WTC11 (cell line): ENCODE measurements at regions not wholly inside any gene's neighbourhood (a gene's known extent, or its start where the extent isn't known, plus 50 kb on each side); places are given as distances from the start of the nearest gene placed in this dataset.
"Not testable (repeated sequence)": the region's sequence is repeated elsewhere in the genome, so short reads cannot be mapped to it uniquely, and the experiment has no call there.

Experiments used
- ATAC-seq: fragments of 200-7000 bp; cut with Tn5 transposase; 2 replicates; pipeline ENCODE4 v1.10.0; 2021; ENCODE audit warnings: mild to moderate bottlenecking, moderate library complexity
- CTCF ChIA-PET: fragments of 300-600 bp; sonication (Branson Sonifier 250); formaldehyde crosslinking; loops from one replicate; lab custom pipeline; 2021; ENCODE audit warnings: antibody characterized with exemption; lab: Charles Lee
- POLR2A ChIA-PET: fragments of 350-600 bp; sonication (Branson Sonifier 250); formaldehyde crosslinking; loops from one replicate; lab custom pipeline; 2021; ENCODE audit warnings: antibody characterized with exemption; lab: Charles Lee
- DNase-seq: peaks from one replicate; pipeline ENCODE4 v3.0.0; 2021; ENCODE audit warnings: low spot score
- H3K27ac Mint-ChIP-seq: 2 replicates; pipeline ENCODE4 v1.8.0; 2021; ENCODE audit warnings: mixed read lengths
- H3K27me3 Mint-ChIP-seq: 2 replicates; pipeline ENCODE4 v1.8.0; 2021; ENCODE audit warnings: low read depth, mild to moderate bottlenecking, moderate library complexity, mixed read lengths
- H3K36me3 Mint-ChIP-seq: 2 replicates; pipeline ENCODE4 v1.8.0; 2021; ENCODE audit warnings: mixed read lengths
- H3K4me1 Mint-ChIP-seq: 2 replicates; pipeline ENCODE4 v1.8.0; 2022; ENCODE audit warnings: mixed read lengths
- H3K4me3 Mint-ChIP-seq: 2 replicates; pipeline ENCODE4 v1.8.0; 2021; ENCODE audit warnings: mild to moderate bottlenecking, moderate library complexity, mixed read lengths
- H3K9me3 Mint-ChIP-seq: 2 replicates; pipeline ENCODE4 v1.8.0; 2021; ENCODE audit warnings: mixed read lengths
- FOXK1 ChIP-seq: sonication (generic); formaldehyde crosslinking; IDR thresholded peaks from 2 replicates; pipeline ENCODE4 v1.8.0; 2022; ENCODE audit warnings: mild to moderate bottlenecking, moderate library complexity, missing genetic modification reagents
- HMGA2 ChIP-seq: fragments of 250-450 bp; sonication (Bioruptor Pico); IDR thresholded peaks from 2 replicates; pipeline ENCODE4 v1.4.0; 2021; ENCODE audit warnings: mild to moderate bottlenecking, moderate library complexity
- KAT7 ChIP-seq: sonication (generic); formaldehyde crosslinking; IDR thresholded peaks from 2 replicates; pipeline ENCODE4 v1.8.1; 2023; ENCODE audit warnings: missing genetic modification reagents, mild to moderate bottlenecking, borderline replicate concordance
- SMAD3 ChIP-seq: sonication (generic); formaldehyde crosslinking; IDR thresholded peaks from 2 replicates; pipeline ENCODE4 v1.8.0; 2022; ENCODE audit warnings: missing genetic modification reagents, mild to moderate bottlenecking, borderline replicate concordance
- SMAD4 ChIP-seq: sonication (generic); formaldehyde crosslinking; IDR thresholded peaks from 2 replicates; pipeline ENCODE4 v1.8.0; 2022; ENCODE audit warnings: mild to moderate bottlenecking, missing genetic modification reagents
- SOX15 ChIP-seq: fragments of 250-450 bp; sonication (Bioruptor Pico); IDR thresholded peaks from 2 replicates; pipeline ENCODE4 v1.9.0; 2021; ENCODE audit warnings: mild to moderate bottlenecking
- TEAD4 ChIP-seq: sonication (generic); formaldehyde crosslinking; IDR thresholded peaks from 2 replicates; pipeline ENCODE4 v1.8.0; 2022; ENCODE audit warnings: mild to moderate bottlenecking, missing genetic modification reagents
- ZBTB21 ChIP-seq: sonication (generic); formaldehyde crosslinking; IDR thresholded peaks from 2 replicates; pipeline ENCODE4 v1.8.1; 2023; ENCODE audit warnings: mild to moderate bottlenecking, missing genetic modification reagents, borderline replicate concordance
- ZNF121 ChIP-seq: sonication (generic); formaldehyde crosslinking; IDR thresholded peaks from 2 replicates; pipeline ENCODE4 v1.8.0; 2023; ENCODE audit warnings: missing genetic modification reagents
- ZNF232 ChIP-seq: sonication (generic); formaldehyde crosslinking; IDR thresholded peaks from 2 replicates; pipeline ENCODE4 v1.8.0; 2022; ENCODE audit warnings: mild to moderate bottlenecking, missing genetic modification reagents
- TF ChIP-seq, protein P1 (sequence below): sonication (generic); formaldehyde crosslinking; IDR thresholded peaks from 2 replicates; pipeline ENCODE4 v1.8.1; 2022; ENCODE audit warnings: low read depth, missing genetic modification reagents, borderline replicate concordance
- TF ChIP-seq, protein P2 (sequence below): fragments of 200-600 bp; IDR thresholded peaks from 2 replicates; pipeline ENCODE4 v1.8.0; 2022; ENCODE audit warnings: antibody characterized with exemption
- TF ChIP-seq, protein P3 (sequence below): sonication (generic); formaldehyde crosslinking; conservative IDR thresholded peaks from 2 replicates; pipeline ENCODE4 v1.8.1; 2023; ENCODE audit warnings: mild to moderate bottlenecking, low read depth, missing genetic modification reagents, moderate library complexity
- TF ChIP-seq, protein P4 (sequence below): sonication (generic); formaldehyde crosslinking; IDR thresholded peaks from 2 replicates; pipeline ENCODE4 v1.8.1; 2023; ENCODE audit warnings: mild to moderate bottlenecking, missing genetic modification reagents, moderate library complexity
- TF ChIP-seq, protein P5 (sequence below): sonication (generic); formaldehyde crosslinking; IDR thresholded peaks from 2 replicates; pipeline ENCODE4 v1.8.1; 2023; ENCODE audit warnings: mild to moderate bottlenecking, missing genetic modification reagents, moderate library complexity
- TF ChIP-seq, protein P6 (sequence below): sonication (generic); formaldehyde crosslinking; IDR thresholded peaks from 2 replicates; pipeline ENCODE4 v1.8.1; 2022; ENCODE audit warnings: missing genetic modification reagents, borderline replicate concordance
- TF ChIP-seq, protein P7 (sequence below): sonication (generic); formaldehyde crosslinking; IDR thresholded peaks from 2 replicates; pipeline ENCODE4 v1.8.1; 2022; ENCODE audit warnings: mild to moderate bottlenecking, missing genetic modification reagents, moderate library complexity, borderline replicate concordance
- TF ChIP-seq, protein P8 (sequence below): sonication (generic); formaldehyde crosslinking; IDR thresholded peaks from 2 replicates; pipeline ENCODE4 v1.8.0; 2023; ENCODE audit warnings: missing genetic modification reagents
- TF ChIP-seq, protein P9 (sequence below): sonication (generic); formaldehyde crosslinking; IDR thresholded peaks from 2 replicates; pipeline ENCODE4 v1.8.0; 2022; ENCODE audit warnings: mild to moderate bottlenecking, missing genetic modification reagents

DNA sequence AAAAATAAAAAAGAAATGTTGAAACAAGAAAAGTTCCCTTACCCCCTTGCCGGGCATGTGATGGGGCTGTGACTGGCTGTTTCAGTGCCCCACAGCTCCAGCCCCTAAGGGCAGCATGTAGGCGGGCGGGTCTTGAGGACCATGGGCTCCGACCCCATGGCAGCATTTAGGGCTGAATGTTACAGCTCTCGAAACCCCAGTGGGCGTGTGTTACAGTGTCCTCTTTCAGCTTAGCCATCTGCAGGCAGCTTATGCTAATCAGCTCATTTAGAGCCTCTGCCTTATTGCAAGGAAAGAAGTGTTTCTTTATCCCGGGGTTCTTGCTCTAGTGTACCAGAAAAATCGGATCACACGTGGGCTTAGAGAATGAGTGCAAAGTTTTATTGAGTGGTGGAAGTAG, 497.4 kb upstream of the CYLC2 start:
- TF ChIP-seq, protein P1, sequence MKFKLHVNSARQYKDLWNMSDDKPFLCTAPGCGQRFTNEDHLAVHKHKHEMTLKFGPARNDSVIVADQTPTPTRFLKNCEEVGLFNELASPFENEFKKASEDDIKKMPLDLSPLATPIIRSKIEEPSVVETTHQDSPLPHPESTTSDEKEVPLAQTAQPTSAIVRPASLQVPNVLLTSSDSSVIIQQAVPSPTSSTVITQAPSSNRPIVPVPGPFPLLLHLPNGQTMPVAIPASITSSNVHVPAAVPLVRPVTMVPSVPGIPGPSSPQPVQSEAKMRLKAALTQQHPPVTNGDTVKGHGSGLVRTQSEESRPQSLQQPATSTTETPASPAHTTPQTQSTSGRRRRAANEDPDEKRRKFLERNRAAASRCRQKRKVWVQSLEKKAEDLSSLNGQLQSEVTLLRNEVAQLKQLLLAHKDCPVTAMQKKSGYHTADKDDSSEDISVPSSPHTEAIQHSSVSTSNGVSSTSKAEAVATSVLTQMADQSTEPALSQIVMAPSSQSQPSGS: no peak
- TF ChIP-seq ZNF121 (CRISPR knock-in tag) (no peak), TEAD4 (no peak), KAT7 (no peak)
- POLR2A ChIA-PET: no interaction called here
- DNase-seq (no peak), ATAC-seq (peak; percentile 82)
- Mint-ChIP-seq H3K4me1 (peaks cover 5% of the 10 kb centered on the region), H3K9me3 (peaks cover 3% of the 10 kb centered on the region; the same call in 1 of the 2 replicates), H3K27ac (no peak overlapping the region), H3K36me3 (no peaks in the 10 kb centered on the region), H3K27me3 (no peaks in the 10 kb centered on the region), H3K4me3 (no peak overlapping the region)
- CTCF ChIA-PET: no interaction called here

DNA sequence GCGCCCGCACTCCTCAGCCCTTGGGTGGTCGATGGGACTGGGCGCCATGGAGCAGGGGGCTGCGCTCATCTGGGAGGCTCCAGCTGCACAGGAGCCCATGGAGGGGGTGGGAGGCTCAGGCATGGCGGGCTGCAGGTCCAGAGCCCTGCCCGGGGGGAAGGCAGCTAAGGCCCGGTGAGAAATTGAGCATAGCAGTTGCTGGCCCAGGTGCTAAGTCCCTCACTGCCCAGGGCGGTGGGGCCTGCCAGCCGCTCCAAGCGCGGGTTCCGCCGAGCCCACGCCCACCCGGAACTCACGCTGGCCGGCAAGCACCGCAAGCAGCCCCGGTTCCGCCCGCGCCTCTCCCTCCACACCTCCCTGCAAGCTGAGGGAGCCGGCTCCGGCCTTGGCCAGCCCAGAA, 508.2 kb upstream of the CYLC2 start:
- DNase-seq, H3K27me3 Mint-ChIP-seq, H3K4me3 Mint-ChIP-seq, ATAC-seq, H3K36me3 Mint-ChIP-seq, H3K9me3 Mint-ChIP-seq, H3K27ac Mint-ChIP-seq, H3K4me1 Mint-ChIP-seq, CTCF ChIA-PET: not testable (repeated sequence)
- POLR2A ChIA-PET: interaction anchor here (0.6 kb wide), 1 partner anchor 486 kb away, joined by 5 read pairs; no protein-coding TSS in a partner anchor

DNA sequence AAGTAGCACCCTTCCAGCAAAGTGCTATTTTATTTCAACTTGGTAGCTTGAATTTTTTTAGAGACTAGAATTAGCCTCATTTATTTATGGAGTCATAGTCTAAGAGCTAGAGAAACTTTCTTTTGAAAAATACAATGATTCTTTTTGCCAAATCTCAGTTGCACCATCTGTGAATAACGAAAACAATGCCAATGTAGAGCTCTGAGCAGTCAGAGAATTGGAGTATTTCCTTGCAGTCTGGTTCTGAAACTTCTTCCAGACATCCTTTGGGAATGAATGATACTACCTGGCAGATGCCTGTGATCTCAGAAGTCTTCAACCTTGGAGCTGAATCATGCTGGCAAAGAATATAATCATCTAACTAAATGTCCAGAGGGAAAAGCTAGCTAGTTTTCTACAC, 511.5 kb upstream of the CYLC2 start:
- Mint-ChIP-seq H3K4me3 (no peak overlapping the region), H3K4me1 (no peaks in the 10 kb centered on the region), H3K27ac (no peak overlapping the region), H3K36me3 (no peaks in the 10 kb centered on the region), H3K9me3 (no peaks in the 10 kb centered on the region), H3K27me3 (no peaks in the 10 kb centered on the region)
- CTCF ChIA-PET: no interaction called here
- ATAC-seq (no peak), DNase-seq (no peak)
- POLR2A ChIA-PET: no interaction called here
- TF ChIP-seq, protein P2, sequence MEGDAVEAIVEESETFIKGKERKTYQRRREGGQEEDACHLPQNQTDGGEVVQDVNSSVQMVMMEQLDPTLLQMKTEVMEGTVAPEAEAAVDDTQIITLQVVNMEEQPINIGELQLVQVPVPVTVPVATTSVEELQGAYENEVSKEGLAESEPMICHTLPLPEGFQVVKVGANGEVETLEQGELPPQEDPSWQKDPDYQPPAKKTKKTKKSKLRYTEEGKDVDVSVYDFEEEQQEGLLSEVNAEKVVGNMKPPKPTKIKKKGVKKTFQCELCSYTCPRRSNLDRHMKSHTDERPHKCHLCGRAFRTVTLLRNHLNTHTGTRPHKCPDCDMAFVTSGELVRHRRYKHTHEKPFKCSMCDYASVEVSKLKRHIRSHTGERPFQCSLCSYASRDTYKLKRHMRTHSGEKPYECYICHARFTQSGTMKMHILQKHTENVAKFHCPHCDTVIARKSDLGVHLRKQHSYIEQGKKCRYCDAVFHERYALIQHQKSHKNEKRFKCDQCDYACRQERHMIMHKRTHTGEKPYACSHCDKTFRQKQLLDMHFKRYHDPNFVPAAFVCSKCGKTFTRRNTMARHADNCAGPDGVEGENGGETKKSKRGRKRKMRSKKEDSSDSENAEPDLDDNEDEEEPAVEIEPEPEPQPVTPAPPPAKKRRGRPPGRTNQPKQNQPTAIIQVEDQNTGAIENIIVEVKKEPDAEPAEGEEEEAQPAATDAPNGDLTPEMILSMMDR: no peak
- TF ChIP-seq, protein P3, sequence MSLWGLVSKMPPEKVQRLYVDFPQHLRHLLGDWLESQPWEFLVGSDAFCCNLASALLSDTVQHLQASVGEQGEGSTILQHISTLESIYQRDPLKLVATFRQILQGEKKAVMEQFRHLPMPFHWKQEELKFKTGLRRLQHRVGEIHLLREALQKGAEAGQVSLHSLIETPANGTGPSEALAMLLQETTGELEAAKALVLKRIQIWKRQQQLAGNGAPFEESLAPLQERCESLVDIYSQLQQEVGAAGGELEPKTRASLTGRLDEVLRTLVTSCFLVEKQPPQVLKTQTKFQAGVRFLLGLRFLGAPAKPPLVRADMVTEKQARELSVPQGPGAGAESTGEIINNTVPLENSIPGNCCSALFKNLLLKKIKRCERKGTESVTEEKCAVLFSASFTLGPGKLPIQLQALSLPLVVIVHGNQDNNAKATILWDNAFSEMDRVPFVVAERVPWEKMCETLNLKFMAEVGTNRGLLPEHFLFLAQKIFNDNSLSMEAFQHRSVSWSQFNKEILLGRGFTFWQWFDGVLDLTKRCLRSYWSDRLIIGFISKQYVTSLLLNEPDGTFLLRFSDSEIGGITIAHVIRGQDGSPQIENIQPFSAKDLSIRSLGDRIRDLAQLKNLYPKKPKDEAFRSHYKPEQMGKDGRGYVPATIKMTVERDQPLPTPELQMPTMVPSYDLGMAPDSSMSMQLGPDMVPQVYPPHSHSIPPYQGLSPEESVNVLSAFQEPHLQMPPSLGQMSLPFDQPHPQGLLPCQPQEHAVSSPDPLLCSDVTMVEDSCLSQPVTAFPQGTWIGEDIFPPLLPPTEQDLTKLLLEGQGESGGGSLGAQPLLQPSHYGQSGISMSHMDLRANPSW (CRISPR knock-in tag): no peak
- TF ChIP-seq KAT7: no peak
- no peak for TF ChIP-seq SOX15 (CRISPR knock-in tag)
- no peak for TF ChIP-seq ZNF232 (CRISPR knock-in tag)
- no peak for TF ChIP-seq SMAD3 (CRISPR knock-in tag)
- no peak for TF ChIP-seq FOXK1 (CRISPR knock-in tag)
- no peak for TF ChIP-seq ZBTB21 (CRISPR knock-in tag)
- TF ChIP-seq, protein P4, sequence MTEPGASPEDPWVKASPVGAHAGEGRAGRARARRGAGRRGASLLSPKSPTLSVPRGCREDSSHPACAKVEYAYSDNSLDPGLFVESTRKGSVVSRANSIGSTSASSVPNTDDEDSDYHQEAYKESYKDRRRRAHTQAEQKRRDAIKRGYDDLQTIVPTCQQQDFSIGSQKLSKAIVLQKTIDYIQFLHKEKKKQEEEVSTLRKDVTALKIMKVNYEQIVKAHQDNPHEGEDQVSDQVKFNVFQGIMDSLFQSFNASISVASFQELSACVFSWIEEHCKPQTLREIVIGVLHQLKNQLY (CRISPR knock-in tag): no peak
- TF ChIP-seq, protein P5, sequence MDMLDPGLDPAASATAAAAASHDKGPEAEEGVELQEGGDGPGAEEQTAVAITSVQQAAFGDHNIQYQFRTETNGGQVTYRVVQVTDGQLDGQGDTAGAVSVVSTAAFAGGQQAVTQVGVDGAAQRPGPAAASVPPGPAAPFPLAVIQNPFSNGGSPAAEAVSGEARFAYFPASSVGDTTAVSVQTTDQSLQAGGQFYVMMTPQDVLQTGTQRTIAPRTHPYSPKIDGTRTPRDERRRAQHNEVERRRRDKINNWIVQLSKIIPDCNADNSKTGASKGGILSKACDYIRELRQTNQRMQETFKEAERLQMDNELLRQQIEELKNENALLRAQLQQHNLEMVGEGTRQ (CRISPR knock-in tag): no peak
- TF ChIP-seq, protein P6, sequence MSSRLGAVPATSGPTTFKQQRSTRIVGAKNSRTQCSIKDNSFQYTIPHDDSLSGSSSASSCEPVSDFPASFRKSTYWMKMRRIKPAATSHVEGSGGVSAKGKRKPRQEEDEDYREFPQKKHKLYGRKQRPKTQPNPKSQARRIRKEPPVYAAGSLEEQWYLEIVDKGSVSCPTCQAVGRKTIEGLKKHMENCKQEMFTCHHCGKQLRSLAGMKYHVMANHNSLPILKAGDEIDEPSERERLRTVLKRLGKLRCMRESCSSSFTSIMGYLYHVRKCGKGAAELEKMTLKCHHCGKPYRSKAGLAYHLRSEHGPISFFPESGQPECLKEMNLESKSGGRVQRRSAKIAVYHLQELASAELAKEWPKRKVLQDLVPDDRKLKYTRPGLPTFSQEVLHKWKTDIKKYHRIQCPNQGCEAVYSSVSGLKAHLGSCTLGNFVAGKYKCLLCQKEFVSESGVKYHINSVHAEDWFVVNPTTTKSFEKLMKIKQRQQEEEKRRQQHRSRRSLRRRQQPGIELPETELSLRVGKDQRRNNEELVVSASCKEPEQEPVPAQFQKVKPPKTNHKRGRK (CRISPR knock-in tag): no peak
- no peak for TF ChIP-seq HMGA2 (CRISPR knock-in tag)
- TF ChIP-seq, protein P7, sequence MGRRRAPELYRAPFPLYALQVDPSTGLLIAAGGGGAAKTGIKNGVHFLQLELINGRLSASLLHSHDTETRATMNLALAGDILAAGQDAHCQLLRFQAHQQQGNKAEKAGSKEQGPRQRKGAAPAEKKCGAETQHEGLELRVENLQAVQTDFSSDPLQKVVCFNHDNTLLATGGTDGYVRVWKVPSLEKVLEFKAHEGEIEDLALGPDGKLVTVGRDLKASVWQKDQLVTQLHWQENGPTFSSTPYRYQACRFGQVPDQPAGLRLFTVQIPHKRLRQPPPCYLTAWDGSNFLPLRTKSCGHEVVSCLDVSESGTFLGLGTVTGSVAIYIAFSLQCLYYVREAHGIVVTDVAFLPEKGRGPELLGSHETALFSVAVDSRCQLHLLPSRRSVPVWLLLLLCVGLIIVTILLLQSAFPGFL (CRISPR knock-in tag): no peak
- TF ChIP-seq, protein P8, sequence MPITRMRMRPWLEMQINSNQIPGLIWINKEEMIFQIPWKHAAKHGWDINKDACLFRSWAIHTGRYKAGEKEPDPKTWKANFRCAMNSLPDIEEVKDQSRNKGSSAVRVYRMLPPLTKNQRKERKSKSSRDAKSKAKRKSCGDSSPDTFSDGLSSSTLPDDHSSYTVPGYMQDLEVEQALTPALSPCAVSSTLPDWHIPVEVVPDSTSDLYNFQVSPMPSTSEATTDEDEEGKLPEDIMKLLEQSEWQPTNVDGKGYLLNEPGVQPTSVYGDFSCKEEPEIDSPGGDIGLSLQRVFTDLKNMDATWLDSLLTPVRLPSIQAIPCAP (CRISPR knock-in tag): no peak
- no peak for TF ChIP-seq SMAD4 (CRISPR knock-in tag)
- TF ChIP-seq, protein P9, sequence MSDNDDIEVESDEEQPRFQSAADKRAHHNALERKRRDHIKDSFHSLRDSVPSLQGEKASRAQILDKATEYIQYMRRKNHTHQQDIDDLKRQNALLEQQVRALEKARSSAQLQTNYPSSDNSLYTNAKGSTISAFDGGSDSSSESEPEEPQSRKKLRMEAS (CRISPR knock-in tag): no peak
